Neural progenitor cell (in vitro differentiated cells): ENCODE measurements at regions not wholly inside any gene's neighbourhood (a gene's known extent, or its start where the extent isn't known, plus 50 kb on each side); places are given as distances from the start of the nearest gene placed in this dataset.

Source experiments
- DNase-seq: peaks from one replicate; pipeline ENCODE4 v3.0.0-alpha.2; 2016; ENCODE audit warnings: low spot score
- H2AFZ ChIP-seq: fragments of 200-600 bp; sonication (generic); replicated peaks from 2 replicates; pipeline ENCODE4 v1.6.1; 2016; ENCODE audit warnings: antibody characterized with exemption
- H3F3A ChIP-seq: fragments of 200-600 bp; sonication (generic); 2 replicates; pipeline ENCODE4 v1.6.1; 2016; ENCODE audit warnings: antibody characterized with exemption, low read depth
- H3K27ac ChIP-seq: fragments of 200-600 bp; sonication (generic); 2 replicates; pipeline ENCODE4 v1.5.1; 2016; ENCODE audit warnings: mild to moderate bottlenecking
- H3K27me3 ChIP-seq: fragments of 200-600 bp; sonication (generic); 2 replicates; pipeline ENCODE4 v1.6.1; 2016; ENCODE audit warnings: mild to moderate bottlenecking, moderate library complexity
- H3K36me3 ChIP-seq: fragments of 200-600 bp; sonication (generic); 2 replicates; pipeline ENCODE4 v1.5.1; 2016
- H3K4me1 ChIP-seq: fragments of 200-600 bp; sonication (generic); 2 replicates; pipeline ENCODE4 v1.6.1; 2016; ENCODE audit warnings: mixed run types
- H3K4me2 ChIP-seq: fragments of 200-600 bp; sonication (generic); 2 replicates; pipeline ENCODE4 v1.6.1; 2016
- H3K4me3 ChIP-seq: fragments of 200-600 bp; sonication (generic); 2 replicates; pipeline ENCODE4 v1.5.1; 2016
- H3K79me2 ChIP-seq: fragments of 200-600 bp; sonication (generic); 2 replicates; pipeline ENCODE4 v1.6.1; 2016; ENCODE audit warnings: low read depth
- H3K9ac ChIP-seq: fragments of 200-600 bp; sonication (generic); 2 replicates; pipeline ENCODE4 v1.6.1; 2016
- H3K9me3 ChIP-seq: fragments of 200-600 bp; sonication (generic); 2 replicates; pipeline ENCODE4 v1.5.1; 2016; ENCODE audit warnings: low read depth
- H4K20me1 ChIP-seq: fragments of 200-600 bp; sonication (generic); 2 replicates; pipeline ENCODE4 v1.6.1; 2016; ENCODE audit warnings: low read depth
- H3K27ac Mint-ChIP-seq: 3 replicates; pipeline ENCODE4 v1.8.0; 2021; ENCODE audit warnings: mixed read lengths
- H3K27me3 Mint-ChIP-seq: 2 replicates; pipeline ENCODE4 v1.8.0; 2022; ENCODE audit warnings: low read depth, mild to moderate bottlenecking, inconsistent platforms, moderate library complexity, mixed read lengths; ENCODE audit not compliant: insufficient read depth
- H3K36me3 Mint-ChIP-seq: 3 replicates; pipeline ENCODE4 v1.8.0; 2021; ENCODE audit warnings: mixed read lengths
- H3K4me1 Mint-ChIP-seq: 3 replicates; pipeline ENCODE4 v1.8.0; 2021; ENCODE audit warnings: mixed read lengths
- H3K4me3 Mint-ChIP-seq: 3 replicates; pipeline ENCODE4 v1.8.0; 2021; ENCODE audit warnings: mild to moderate bottlenecking, moderate library complexity, mixed read lengths
- H3K9me3 Mint-ChIP-seq: 3 replicates; pipeline ENCODE4 v1.8.0; 2020; ENCODE audit warnings: mixed read lengths
- EZH2 ChIP-seq: fragments of 200-600 bp; sonication (generic); IDR thresholded peaks from 2 replicates; pipeline ENCODE4 v1.6.1; 2017; ENCODE audit warnings: antibody characterized with exemption, mild to moderate bottlenecking, moderate library complexity
- EZH2phosphoT487 ChIP-seq: fragments of 200-600 bp; sonication (generic); IDR thresholded peaks from 2 replicates; pipeline ENCODE4 v1.6.1; 2017; ENCODE audit warnings: antibody characterized with exemption
- TF ChIP-seq, protein P1 (sequence below): fragments of 200-600 bp; sonication (generic); IDR thresholded peaks from 2 replicates; pipeline ENCODE4 v1.5.1; 2017; ENCODE audit warnings: antibody characterized with exemption, mild to moderate bottlenecking

GRCh38 chr17:65446838-65447526 lies 114.5 kb downstream of the AXIN2 start:
- peaks cover 13% of the 10 kb centered on the region for H3F3A ChIP-seq
- H3K4me1 Mint-ChIP-seq, result peaks cover 15% of the 10 kb centered on the region
- no peak overlapping the region for H3K4me3 Mint-ChIP-seq
- no peaks in the 10 kb centered on the region for H3K36me3 ChIP-seq
- H3K27ac ChIP-seq, result no peak overlapping the region
- H3K9ac ChIP-seq, result no peak overlapping the region
- no peaks in the 10 kb centered on the region for H4K20me1 ChIP-seq
- no peak overlapping the region for H2AFZ ChIP-seq
- H3K27me3 Mint-ChIP-seq, result peaks cover 10% of the 10 kb centered on the region
- no peaks in the 10 kb centered on the region for H3K4me1 ChIP-seq
- TF ChIP-seq EZH2, result no peak
- TF ChIP-seq EZH2phosphoT487, result no peak
- TF ChIP-seq, protein P1, sequence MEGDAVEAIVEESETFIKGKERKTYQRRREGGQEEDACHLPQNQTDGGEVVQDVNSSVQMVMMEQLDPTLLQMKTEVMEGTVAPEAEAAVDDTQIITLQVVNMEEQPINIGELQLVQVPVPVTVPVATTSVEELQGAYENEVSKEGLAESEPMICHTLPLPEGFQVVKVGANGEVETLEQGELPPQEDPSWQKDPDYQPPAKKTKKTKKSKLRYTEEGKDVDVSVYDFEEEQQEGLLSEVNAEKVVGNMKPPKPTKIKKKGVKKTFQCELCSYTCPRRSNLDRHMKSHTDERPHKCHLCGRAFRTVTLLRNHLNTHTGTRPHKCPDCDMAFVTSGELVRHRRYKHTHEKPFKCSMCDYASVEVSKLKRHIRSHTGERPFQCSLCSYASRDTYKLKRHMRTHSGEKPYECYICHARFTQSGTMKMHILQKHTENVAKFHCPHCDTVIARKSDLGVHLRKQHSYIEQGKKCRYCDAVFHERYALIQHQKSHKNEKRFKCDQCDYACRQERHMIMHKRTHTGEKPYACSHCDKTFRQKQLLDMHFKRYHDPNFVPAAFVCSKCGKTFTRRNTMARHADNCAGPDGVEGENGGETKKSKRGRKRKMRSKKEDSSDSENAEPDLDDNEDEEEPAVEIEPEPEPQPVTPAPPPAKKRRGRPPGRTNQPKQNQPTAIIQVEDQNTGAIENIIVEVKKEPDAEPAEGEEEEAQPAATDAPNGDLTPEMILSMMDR, result no peak
- H3K27me3 ChIP-seq, result no peaks in the 10 kb centered on the region
- no peak overlapping the region for H3K27ac Mint-ChIP-seq
- H3K4me3 ChIP-seq, result no peak overlapping the region
- DNase-seq, result no peak
- H3K4me2 ChIP-seq, result no peak overlapping the region
- peaks cover 25% of the 10 kb centered on the region for H3K9me3 Mint-ChIP-seq
- H3K79me2 ChIP-seq, result no peaks in the 10 kb centered on the region
- no peaks in the 10 kb centered on the region for H3K9me3 ChIP-seq
- peaks cover 5% of the 10 kb centered on the region for H3K36me3 Mint-ChIP-seq

DNA sequence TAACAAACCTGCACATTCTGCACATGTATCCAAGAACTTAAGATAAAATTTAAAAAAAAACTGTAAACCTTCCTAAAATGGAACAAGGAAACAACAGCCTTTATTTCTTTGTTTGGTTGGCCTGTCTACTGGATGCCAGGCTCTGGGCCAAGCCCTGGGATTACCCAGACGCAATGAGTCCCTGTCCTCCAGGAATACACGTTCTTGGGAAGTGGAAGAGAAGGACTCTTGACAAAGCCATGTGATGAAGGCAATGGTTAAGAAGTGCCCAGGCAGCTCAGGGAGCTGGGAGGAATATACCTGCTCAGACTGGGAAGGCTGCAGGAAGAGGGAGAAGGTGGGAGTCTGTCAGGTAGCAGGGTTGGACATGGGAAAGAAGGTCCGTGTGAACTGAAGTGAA lies 115.4 kb downstream of the AXIN2 start:
- Histone ChIP-seq H3K4me2 (no peak overlapping the region), H3K9ac (no peak overlapping the region), H3K4me3 (no peak overlapping the region), H3K27ac (no peak overlapping the region), H3K27me3 (no peaks in the 10 kb centered on the region), H3K36me3 (no peaks in the 10 kb centered on the region), H3F3A (peaks cover 13% of the 10 kb centered on the region), H3K9me3 (no peaks in the 10 kb centered on the region), H3K79me2 (no peaks in the 10 kb centered on the region), H3K4me1 (no peaks in the 10 kb centered on the region), H4K20me1 (no peaks in the 10 kb centered on the region), H2AFZ (no peak overlapping the region)
- Mint-ChIP-seq H3K4me1 (peaks cover 15% of the 10 kb centered on the region), H3K36me3 (peaks cover 5% of the 10 kb centered on the region), H3K27ac (no peak overlapping the region), H3K27me3 (peaks cover 6% of the 10 kb centered on the region), H3K4me3 (no peak overlapping the region), H3K9me3 (peaks cover 18% of the 10 kb centered on the region)
- no peak for DNase-seq
- TF ChIP-seq, protein P1, result no peak
- TF ChIP-seq EZH2phosphoT487, result no peak
- TF ChIP-seq EZH2, result no peak

GRCh38 chr17:65444049-65444448 lies 117.4 kb downstream of the AXIN2 start:
- peaks cover 2% of the 10 kb centered on the region for H3K36me3 Mint-ChIP-seq
- H3K27ac Mint-ChIP-seq, result no peak overlapping the region
- peaks cover 17% of the 10 kb centered on the region for H3K4me1 Mint-ChIP-seq
- no peak overlapping the region for H3K4me3 ChIP-seq
- no peak overlapping the region for H2AFZ ChIP-seq
- peaks cover under 1% of the 10 kb centered on the region for H3F3A ChIP-seq
- peaks cover 1% of the 10 kb centered on the region for H3K4me1 ChIP-seq
- no peaks in the 10 kb centered on the region for H3K9me3 ChIP-seq
- H3K27me3 ChIP-seq, result no peaks in the 10 kb centered on the region
- H3K4me2 ChIP-seq, result no peak overlapping the region
- H3K9me3 Mint-ChIP-seq, result peaks cover 5% of the 10 kb centered on the region
- H3K4me3 Mint-ChIP-seq, result no peak overlapping the region
- no peaks in the 10 kb centered on the region for H4K20me1 ChIP-seq
- TF ChIP-seq EZH2phosphoT487 (no peak), EZH2 (no peak)
- TF ChIP-seq, protein P1, result no peak
- H3K9ac ChIP-seq, result no peak overlapping the region
- no peaks in the 10 kb centered on the region for H3K79me2 ChIP-seq
- no peak for DNase-seq
- no peak overlapping the region for H3K27ac ChIP-seq
- no peaks in the 10 kb centered on the region for H3K36me3 ChIP-seq
- peaks cover 5% of the 10 kb centered on the region for H3K27me3 Mint-ChIP-seq
